HepG2 (cell line): ENCODE measurements at regions not wholly inside any gene's neighbourhood (a gene's known extent, or its start where the extent isn't known, plus 50 kb on each side); places are given as distances from the start of the nearest gene placed in this dataset.

Experiments used
- ATAC-seq: fragments of 200-7000 bp; cut with Tn5 transposase; 3 replicates; pipeline ENCODE4 v1.9.1; 2020; ENCODE audit warnings: mild to moderate bottlenecking, moderate library complexity
- BruUV-seq: library from RNA; stranded (reverse); fragments of 400-500 nt; replicated peaks from 2 replicates; lab custom pipeline; 2021; lab: Mats Ljungman, UMichigan
- CTCF ChIA-PET: fragments of 300-600 bp; formaldehyde crosslinking; extraction: SDS; loops from one replicate; lab custom pipeline; 2021; ENCODE audit warnings: low total read pairs, inconsistent platforms, low intra/inter-chr PET ratio; lab: Yijun Ruan, JAX
- POLR2A ChIA-PET: fragments of 350-600 bp; sonication (Branson Sonifier 250); formaldehyde crosslinking; loops from one replicate; lab custom pipeline; 2020; ENCODE audit warnings: antibody characterized with exemption, inconsistent platforms; lab: Yijun Ruan, JAX
- DNase-seq: peaks from one replicate; pipeline ENCODE4 v3.0.0-alpha.2; 2015; ENCODE audit warnings: low spot score
- FAIRE-seq: peaks from 3 replicates; lab custom pipeline; 2011; peaks lifted over from hg19 to GRCh38; lab: Jason Lieb, UNC
- H2AFZ ChIP-seq: one replicate; pipeline ENCODE4 v1.6.1; 2011; ENCODE audit warnings: low read length, inconsistent platforms
- H3K27ac ChIP-seq: fragments of 300-600 bp; 3 replicates; pipeline ENCODE4 v1.8.0; 2011; ENCODE audit warnings: mixed run types, mild to moderate bottlenecking, mixed read lengths, low read length, inconsistent platforms; ENCODE audit not compliant: insufficient read depth; ENCODE audit errors: extremely low read length
- H3K27me3 ChIP-seq, 2 experiments: fragments of 200-600 bp in 1 of 2; 2 replicates in 1 of 2; 3 replicates in 1 of 2; pipeline versions ENCODE4 v1.6.0 to v1.8.0; 2011; ENCODE audit warnings: low read length in 2 of 2, mild to moderate bottlenecking in 2 of 2, moderate library complexity in 2 of 2, inconsistent platforms in 1 of 2; ENCODE audit not compliant: insufficient read depth in 2 of 2, control insufficient read depth in 1 of 2
- H3K36me3 ChIP-seq, 2 experiments: fragments of 200-600 bp in 1 of 2; replicated peaks in 1 of 2; 2 replicates in 1 of 2; 3 replicates in 1 of 2; pipeline versions ENCODE4 v1.5.1 to v1.8.0; 2011; ENCODE audit warnings: low read length in 2 of 2, inconsistent platforms in 1 of 2; ENCODE audit not compliant: insufficient read depth in 2 of 2, control insufficient read depth in 1 of 2
- H3K4me1 ChIP-seq: 2 replicates; pipeline ENCODE4 v1.5.1; 2012; ENCODE audit warnings: low read length, inconsistent platforms; ENCODE audit not compliant: insufficient read depth
- H3K4me2 ChIP-seq: 2 replicates; pipeline ENCODE4 v1.6.0; 2011; ENCODE audit warnings: low read depth, low read length, inconsistent platforms
- H3K4me3 ChIP-seq, 3 experiments: fragments of 200-600 bp in 1 of 3; sonication (generic), shearing (Covaris generic) in 1 of 3; replicated peaks in 1 of 3; 2 replicates each; pipeline ENCODE4 v1.5.1; 2011 to 2016; ENCODE audit warnings: low read length in 3 of 3, inconsistent platforms in 2 of 3, low read depth in 2 of 3, mild to moderate bottlenecking in 2 of 3, control low read depth in 1 of 3, mixed read lengths in 1 of 3; ENCODE audit not compliant: insufficient read depth in 1 of 3
- H3K79me2 ChIP-seq: one replicate; pipeline ENCODE4 v1.6.1; 2011; ENCODE audit warnings: low read length, inconsistent platforms; ENCODE audit not compliant: insufficient read depth
- H3K9ac ChIP-seq: 2 replicates; pipeline ENCODE4 v1.6.0; 2011; ENCODE audit warnings: mild to moderate bottlenecking, low read depth, low read length, inconsistent platforms; ENCODE audit not compliant: insufficient read depth
- H3K9me3 ChIP-seq: 2 replicates; pipeline ENCODE4 v1.5.1; 2012; ENCODE audit warnings: mild to moderate bottlenecking, low read length
- H4K20me1 ChIP-seq: 2 replicates; pipeline ENCODE4 v1.6.0; 2011; ENCODE audit warnings: inconsistent platforms, mild to moderate bottlenecking, low read length, moderate library complexity; ENCODE audit not compliant: insufficient read depth
- ATF7 ChIP-seq, 2 experiments: fragments of 450-650 bp in 1 of 2; sonication (generic) in 1 of 2; formaldehyde crosslinking in 1 of 2; IDR thresholded peaks; 2 replicates each; pipeline versions ENCODE4 v1.4.0 to v1.6.1; 2016 to 2020; ENCODE audit warnings: antibody characterized with exemption in 1 of 2, mild to moderate bottlenecking in 1 of 2, missing genetic modification reagents in 1 of 2
- CEBPZ ChIP-seq: IDR thresholded peaks from 2 replicates; pipeline ENCODE4 v1.6.1; 2012; ENCODE audit warnings: low read length, improper control_type of control experiment
- ISX ChIP-seq: sonication (generic); formaldehyde crosslinking; conservative IDR thresholded peaks from 2 replicates; pipeline ENCODE4 v1.5.0; 2020; ENCODE audit warnings: missing genetic modification reagents
- MAX ChIP-seq: IDR thresholded peaks from 2 replicates; pipeline ENCODE4 v1.6.1; 2012; ENCODE audit warnings: inconsistent platforms
- TARDBP ChIP-seq: sonication (generic); formaldehyde crosslinking; IDR thresholded peaks from 2 replicates; pipeline ENCODE4 v1.8.0; 2022; ENCODE audit warnings: mild to moderate bottlenecking, missing genetic modification reagents
- TEAD3 ChIP-seq: optimal IDR thresholded peaks from 2 replicates; pipeline ENCODE3; 2016; ENCODE audit warnings: borderline replicate concordance
- USF2 ChIP-seq, 2 experiments: sonication (generic) in 1 of 2; formaldehyde crosslinking in 1 of 2; IDR thresholded peaks; 2 replicates each; pipeline versions ENCODE4 v1.5.1 to v1.6.1; 2011 to 2020; ENCODE audit warnings: borderline replicate concordance in 1 of 2, low read depth in 1 of 2, low read length in 1 of 2, mild to moderate bottlenecking in 1 of 2, missing genetic modification reagents in 1 of 2, moderate library complexity in 1 of 2
- ZNF121 ChIP-seq: sonication (generic); formaldehyde crosslinking; IDR thresholded peaks from 2 replicates; pipeline ENCODE4 v1.5.0; 2020; ENCODE audit warnings: mild to moderate bottlenecking, missing genetic modification reagents
- ZNF160 ChIP-seq: sonication (generic); formaldehyde crosslinking; IDR thresholded peaks from 2 replicates; pipeline ENCODE4 v1.8.0; 2022; ENCODE audit warnings: mild to moderate bottlenecking, inconsistent platforms, missing genetic modification reagents
- ZNF710 ChIP-seq: sonication (generic); formaldehyde crosslinking; IDR thresholded peaks from 2 replicates; pipeline ENCODE4 v1.5.0; 2020; ENCODE audit warnings: mild to moderate bottlenecking, missing genetic modification reagents, borderline replicate concordance
- WGBS: methylation state at CpG from one replicate; pipeline ENCODE4 v1.1.6; 2017; ENCODE audit warnings: low lambda C conversion rate; 5-methylcytosine and 5-hydroxymethylcytosine counted together
- in situ Hi-C: cut with HindIII; loops from 2 replicates; pipeline ENCODE4 v1.10.0; 2017; ENCODE audit warnings: low pct_unique_long_range_greater_than_20kb; ENCODE audit not compliant: extremely low pct_ligation_motif_present
- intact Hi-C: fragments of 100-400 bp; cut with micrococcal nuclease; formaldehyde crosslinking; loops from one replicate; pipeline ENCODE4 v1.10.0; 2022; ENCODE audit not compliant: unreplicated experiment
- TF ChIP-seq, protein P1 (sequence below): sonication (generic); formaldehyde crosslinking; IDR thresholded peaks from 2 replicates; pipeline ENCODE4 v1.5.1; 2020; ENCODE audit warnings: missing genetic modification reagents, mild to moderate bottlenecking, borderline replicate concordance

DNA sequence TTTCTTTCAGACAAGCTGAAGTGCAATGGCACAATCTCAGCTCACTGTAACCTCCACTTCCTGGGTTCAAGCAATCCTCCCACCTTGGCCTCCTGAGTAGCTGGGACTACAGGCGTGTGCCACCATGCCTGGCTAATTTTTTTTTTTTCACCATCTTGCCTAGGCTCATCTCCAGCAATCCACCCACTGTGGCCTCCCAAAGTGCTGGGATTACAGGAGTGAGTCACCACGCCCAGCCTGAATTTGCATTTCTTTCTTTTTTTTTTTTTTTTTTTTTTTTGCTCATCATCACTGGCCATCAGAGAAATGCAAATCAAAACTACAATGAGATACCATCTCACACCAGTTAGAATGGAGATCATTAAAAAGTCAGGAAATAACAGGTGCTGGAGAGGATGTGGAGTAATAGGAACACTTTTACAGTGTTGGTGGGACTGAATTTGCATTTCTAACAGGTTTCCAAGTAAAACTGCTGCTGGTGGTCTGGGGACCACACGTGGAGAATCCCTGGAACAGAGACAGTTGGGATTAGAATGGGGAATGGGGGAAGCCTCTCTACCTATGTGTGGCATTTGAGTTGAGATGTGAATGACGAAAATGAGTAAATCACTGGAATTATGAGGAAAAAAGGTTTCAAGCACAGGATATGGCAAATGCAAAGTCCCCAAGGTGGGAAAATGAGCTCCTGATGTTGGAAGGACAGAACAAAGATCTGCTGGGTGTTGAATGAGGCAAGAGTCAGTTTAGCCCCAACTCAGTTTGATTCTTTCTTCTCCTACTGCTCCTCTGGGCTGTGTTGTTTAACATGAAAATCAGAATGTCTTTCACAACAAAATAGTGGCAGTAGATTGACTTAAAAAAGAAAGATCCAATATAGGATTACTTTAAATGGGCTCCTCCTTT is 88.8 kb upstream of the MAP4K4 start:
- in situ Hi-C loops: no loop called here
- no TSS peak for BruUV-seq
- POLR2A ChIA-PET: no interaction called here

More for the DNA sequence above, 88.8 kb upstream of the MAP4K4 start:
- H2AFZ ChIP-seq: no peak overlapping the region
- no peak overlapping the region for H3K4me3 ChIP-seq
- no peak for ATAC-seq
- no peak for DNase-seq
- no peaks in the 10 kb centered on the region for H3K36me3 ChIP-seq
- no peaks in the 10 kb centered on the region for H3K27me3 ChIP-seq
- no peak overlapping the region for H3K4me2 ChIP-seq
- CTCF ChIA-PET: no interaction called here
- no peaks in the 10 kb centered on the region for H4K20me1 ChIP-seq
- no peaks in the 10 kb centered on the region for H3K9me3 ChIP-seq
- no peak for FAIRE-seq
- intact Hi-C loops: no loop called here
- peaks cover 18% of the 10 kb centered on the region for H3K4me1 ChIP-seq
- H3K27ac ChIP-seq: no peak overlapping the region
- H3K9ac ChIP-seq: no peak overlapping the region
- TF ChIP-seq ATF7 (IDR thresholded peaks at IDR 0.05) (no peak), ATF7 (CRISPR knock-in tag; IDR thresholded peaks at IDR 0.05) (no peak), ZNF160 (no peak), CEBPZ (no peak), ZNF710 (CRISPR knock-in tag) (no peak), TARDBP (no peak), USF2 (IDR thresholded peaks at IDR 0.05; ENCODE audit: low read depth, low read length) (no peak), USF2 (CRISPR knock-in tag; IDR thresholded peaks at IDR 0.05; ENCODE audit: borderline replicate concordance) (no peak), ZNF121 (CRISPR knock-in tag) (no peak), MAX (no peak), ISX (CRISPR knock-in tag) (no peak), TEAD3 (CRISPR knock-in tag) (no peak)
- TF ChIP-seq, protein P1, sequence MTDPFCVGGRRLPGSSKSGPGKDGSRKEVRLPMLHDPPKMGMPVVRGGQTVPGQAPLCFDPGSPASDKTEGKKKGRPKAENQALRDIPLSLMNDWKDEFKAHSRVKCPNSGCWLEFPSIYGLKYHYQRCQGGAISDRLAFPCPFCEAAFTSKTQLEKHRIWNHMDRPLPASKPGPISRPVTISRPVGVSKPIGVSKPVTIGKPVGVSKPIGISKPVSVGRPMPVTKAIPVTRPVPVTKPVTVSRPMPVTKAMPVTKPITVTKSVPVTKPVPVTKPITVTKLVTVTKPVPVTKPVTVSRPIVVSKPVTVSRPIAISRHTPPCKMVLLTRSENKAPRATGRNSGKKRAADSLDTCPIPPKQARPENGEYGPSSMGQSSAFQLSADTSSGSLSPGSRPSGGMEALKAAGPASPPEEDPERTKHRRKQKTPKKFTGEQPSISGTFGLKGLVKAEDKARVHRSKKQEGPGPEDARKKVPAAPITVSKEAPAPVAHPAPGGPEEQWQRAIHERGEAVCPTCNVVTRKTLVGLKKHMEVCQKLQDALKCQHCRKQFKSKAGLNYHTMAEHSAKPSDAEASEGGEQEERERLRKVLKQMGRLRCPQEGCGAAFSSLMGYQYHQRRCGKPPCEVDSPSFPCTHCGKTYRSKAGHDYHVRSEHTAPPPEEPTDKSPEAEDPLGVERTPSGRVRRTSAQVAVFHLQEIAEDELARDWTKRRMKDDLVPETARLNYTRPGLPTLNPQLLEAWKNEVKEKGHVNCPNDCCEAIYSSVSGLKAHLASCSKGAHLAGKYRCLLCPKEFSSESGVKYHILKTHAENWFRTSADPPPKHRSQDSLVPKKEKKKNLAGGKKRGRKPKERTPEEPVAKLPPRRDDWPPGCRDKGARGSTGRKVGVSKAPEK: no peak
- H3K79me2 ChIP-seq: no peaks in the 10 kb centered on the region
- 65% methylated on average over 4 of the region's 4 CpGs for WGBS
